ENCODE measurements at regions not wholly inside any gene's neighbourhood (a gene's known extent, or its start where the extent isn't known, plus 50 kb on each side); places are given as distances from the start of the nearest gene placed in this dataset.

DNA sequence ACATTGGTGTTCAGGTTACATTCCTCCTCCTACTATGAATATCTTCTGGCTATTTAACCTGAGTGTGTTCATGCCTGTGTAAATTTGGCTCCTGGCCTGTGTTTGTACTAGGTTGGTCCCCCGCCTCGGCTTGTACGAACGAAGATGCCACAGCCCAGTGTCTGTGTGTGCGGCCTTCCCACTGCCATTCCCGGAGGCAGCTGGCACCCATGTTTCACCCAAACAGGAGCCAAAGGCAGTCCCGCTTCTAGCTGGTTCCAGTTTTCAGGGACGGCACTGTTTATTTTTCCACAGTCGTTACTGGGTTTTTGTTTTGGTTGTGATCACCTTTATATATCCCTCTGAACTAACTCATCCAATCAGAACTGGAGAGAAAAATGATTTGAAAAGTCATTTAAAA is 102.5 kb upstream of the ZNF536 start:
- TF ChIP-seq, protein P1, sequence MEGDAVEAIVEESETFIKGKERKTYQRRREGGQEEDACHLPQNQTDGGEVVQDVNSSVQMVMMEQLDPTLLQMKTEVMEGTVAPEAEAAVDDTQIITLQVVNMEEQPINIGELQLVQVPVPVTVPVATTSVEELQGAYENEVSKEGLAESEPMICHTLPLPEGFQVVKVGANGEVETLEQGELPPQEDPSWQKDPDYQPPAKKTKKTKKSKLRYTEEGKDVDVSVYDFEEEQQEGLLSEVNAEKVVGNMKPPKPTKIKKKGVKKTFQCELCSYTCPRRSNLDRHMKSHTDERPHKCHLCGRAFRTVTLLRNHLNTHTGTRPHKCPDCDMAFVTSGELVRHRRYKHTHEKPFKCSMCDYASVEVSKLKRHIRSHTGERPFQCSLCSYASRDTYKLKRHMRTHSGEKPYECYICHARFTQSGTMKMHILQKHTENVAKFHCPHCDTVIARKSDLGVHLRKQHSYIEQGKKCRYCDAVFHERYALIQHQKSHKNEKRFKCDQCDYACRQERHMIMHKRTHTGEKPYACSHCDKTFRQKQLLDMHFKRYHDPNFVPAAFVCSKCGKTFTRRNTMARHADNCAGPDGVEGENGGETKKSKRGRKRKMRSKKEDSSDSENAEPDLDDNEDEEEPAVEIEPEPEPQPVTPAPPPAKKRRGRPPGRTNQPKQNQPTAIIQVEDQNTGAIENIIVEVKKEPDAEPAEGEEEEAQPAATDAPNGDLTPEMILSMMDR (IDR thresholded peaks at IDR 0.05; ENCODE audit: insufficient read depth, low read depth, low read length), result no peak
- DNase-seq (ENCODE audit: low read depth), result no peak
- H3K4me3 ChIP-seq (ENCODE audit: low read depth, low read length), result no peak overlapping the region

DNA sequence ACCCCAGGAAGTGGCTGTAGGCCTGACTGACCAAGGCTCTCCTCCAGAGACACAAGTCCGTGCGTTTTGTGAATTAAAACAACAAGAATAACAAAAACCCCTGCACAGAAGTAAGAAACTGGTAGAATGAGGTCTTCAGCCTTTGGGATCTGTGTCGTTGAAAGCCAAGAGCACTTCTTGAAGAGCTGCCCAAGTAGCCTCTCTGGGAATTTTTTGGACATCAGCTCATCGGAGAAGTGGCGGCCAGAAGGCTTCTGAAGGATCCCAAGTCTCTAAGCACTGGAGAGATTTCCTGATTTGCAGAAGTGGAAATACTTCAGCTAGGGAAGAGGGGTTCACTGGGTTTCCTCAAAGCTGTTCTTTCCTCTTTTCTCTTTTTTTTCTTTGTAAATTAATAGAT is 100.4 kb upstream of the ZNF536 start:
- no peak overlapping the region for H3K4me3 ChIP-seq (ENCODE audit: low read depth, low read length)
- TF ChIP-seq, protein P1 (IDR thresholded peaks at IDR 0.05; ENCODE audit: insufficient read depth, low read depth, low read length), result no peak
- no peak for DNase-seq (ENCODE audit: low read depth)

DNA sequence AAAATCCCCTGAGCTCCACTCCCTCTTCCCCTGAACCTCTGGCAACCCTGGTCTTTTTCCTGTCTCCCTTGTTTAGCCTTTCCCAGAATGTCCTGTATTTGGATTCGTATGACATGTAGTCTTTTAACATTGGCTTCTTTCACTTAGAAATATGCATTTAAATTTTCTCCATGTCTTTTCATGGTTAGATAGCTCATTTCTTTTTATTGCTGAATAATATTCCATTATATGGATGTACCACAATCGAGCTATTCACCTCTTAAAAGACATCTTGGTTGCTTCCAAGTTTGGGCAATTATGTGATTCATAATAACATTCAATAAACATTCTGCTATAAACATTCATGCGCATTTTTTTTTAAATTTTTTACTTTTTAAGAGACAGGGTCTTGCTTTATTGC is 99.6 kb upstream of the ZNF536 start:
- no peak for DNase-seq (ENCODE audit: low read depth)
- TF ChIP-seq, protein P1 (IDR thresholded peaks at IDR 0.05; ENCODE audit: insufficient read depth, low read depth, low read length), result no peak
- H3K4me3 ChIP-seq (ENCODE audit: low read depth, low read length), result no peak overlapping the region

DNA sequence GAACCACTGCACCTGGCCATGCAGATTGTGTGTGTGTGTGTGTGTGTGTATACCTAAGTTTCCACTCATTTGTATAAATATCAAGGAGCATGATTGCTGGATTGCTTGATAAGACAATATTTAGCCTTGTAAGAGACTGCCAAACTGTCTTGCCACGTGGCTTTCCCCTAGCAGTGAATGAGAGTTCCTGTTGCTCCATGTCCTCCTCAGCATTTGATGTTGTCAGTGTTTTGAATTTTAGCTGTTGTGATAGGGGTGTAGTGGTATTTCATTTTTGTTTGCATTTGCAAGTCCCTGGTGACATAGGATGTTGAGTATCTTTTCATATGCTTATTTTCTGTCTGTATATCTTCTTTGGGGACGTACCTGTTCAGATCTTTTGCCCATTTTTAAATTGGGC is 99.0 kb upstream of the ZNF536 start:
- TF ChIP-seq, protein P1 (IDR thresholded peaks at IDR 0.05; ENCODE audit: insufficient read depth, low read depth, low read length), result no peak
- no peak overlapping the region for H3K4me3 ChIP-seq (ENCODE audit: low read depth, low read length)
- no peak for DNase-seq (ENCODE audit: low read depth)

DNA sequence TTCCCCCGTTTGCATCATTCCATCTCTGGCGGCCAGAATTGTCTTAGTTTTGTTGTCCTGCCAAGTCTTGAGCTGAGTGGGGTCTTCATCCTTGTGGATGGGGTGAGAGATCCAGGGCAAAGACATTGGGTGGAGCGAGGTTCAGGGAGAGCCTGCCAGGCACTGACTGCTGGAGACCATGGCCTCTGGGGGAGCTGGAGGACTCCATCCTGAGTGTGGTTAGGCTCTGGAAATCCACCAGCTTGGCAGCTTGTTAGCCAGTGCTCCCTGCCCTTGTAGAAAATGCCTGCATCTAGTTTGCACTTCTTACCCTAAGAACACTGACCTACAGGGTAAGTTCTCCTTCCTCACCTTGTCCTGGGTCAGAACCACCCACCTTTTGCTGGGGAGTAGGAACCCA is 97.2 kb upstream of the ZNF536 start:
- H3K4me3 ChIP-seq (ENCODE audit: low read depth, low read length), result no peak overlapping the region
- DNase-seq (ENCODE audit: low read depth), result no peak
- TF ChIP-seq, protein P1 (IDR thresholded peaks at IDR 0.05; ENCODE audit: insufficient read depth, low read depth, low read length), result no peak

DNA sequence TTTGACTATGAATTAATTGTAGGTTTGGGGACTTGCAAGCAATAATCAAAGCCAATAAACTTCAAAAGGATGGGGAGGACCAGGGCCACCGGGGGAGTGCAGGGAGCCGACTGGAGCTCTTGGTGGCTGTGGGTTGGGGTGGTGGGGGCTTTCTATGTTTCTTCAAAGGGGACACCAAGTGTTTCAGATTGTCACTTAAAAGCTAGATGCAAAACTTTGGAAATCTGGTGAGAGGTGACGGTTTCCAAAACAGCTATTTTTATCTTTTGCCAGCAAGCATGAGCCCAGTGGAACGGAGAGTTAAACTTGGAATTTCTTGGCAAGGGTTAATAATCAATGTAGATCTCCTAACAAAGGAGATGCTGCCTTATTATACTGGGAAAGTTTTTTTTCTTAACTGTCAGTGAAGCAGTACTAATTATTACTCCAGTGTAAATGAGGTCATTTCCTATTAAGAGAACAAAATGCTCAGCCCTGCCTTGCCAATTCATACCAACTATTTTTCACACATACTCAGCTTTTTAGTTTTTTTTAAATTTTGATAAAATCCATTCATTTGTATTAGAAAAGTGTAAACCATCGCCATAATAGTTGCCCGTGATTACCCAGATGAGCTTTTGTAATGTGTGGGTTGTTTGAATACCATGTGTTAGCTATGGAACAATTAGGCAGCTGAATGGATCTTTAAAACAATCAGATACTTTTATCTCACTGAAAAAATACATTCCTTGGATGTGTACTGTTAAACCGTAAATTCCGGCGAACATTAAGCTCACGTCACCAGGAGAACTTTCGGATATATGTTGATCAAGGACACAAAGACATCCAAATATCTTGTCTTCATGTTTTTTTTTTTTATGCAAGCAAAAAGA is 95.9 kb upstream of the ZNF536 start:
- TF ChIP-seq, protein P1 (IDR thresholded peaks at IDR 0.05; ENCODE audit: insufficient read depth, low read depth, low read length), result no peak

DNA sequence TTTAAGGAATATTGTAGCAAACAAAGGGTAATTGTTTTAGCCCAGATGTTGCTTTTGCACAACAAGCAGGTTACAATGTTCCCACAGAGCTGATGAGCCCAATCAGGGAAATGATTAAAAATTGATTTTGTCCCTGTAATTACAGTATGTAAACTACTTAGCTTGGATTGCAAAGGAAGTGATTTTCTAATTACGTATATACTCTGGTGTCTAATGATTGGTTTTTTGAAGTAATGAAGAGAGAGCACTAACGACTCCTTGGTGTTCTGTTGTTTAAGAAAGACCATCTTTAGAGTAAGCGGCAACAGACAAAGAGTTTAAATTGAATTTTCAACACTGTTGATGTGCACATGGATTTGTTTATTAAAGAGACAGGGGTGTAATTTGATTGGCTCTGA is 95.3 kb upstream of the ZNF536 start:
- TF ChIP-seq, protein P1 (IDR thresholded peaks at IDR 0.05; ENCODE audit: insufficient read depth, low read depth, low read length), result no peak
- no peak overlapping the region for H3K4me3 ChIP-seq (ENCODE audit: low read depth, low read length)
- no peak for DNase-seq (ENCODE audit: low read depth)

More for the DNA sequence above, 95.9 kb upstream of the ZNF536 start:
- DNase-seq (ENCODE audit: low read depth), result no peak
- H3K4me3 ChIP-seq (ENCODE audit: low read depth, low read length), result no peak overlapping the region
